ENCODE measurements at regions not wholly inside any gene's neighbourhood (a gene's known extent, or its start where the extent isn't known, plus 50 kb on each side); places are given as distances from the start of the nearest gene placed in this dataset.
A peak's percentile ranks its signal among the peaks of the same experiment; 100 is the strongest.
"Not testable (repeated sequence)": the region's sequence is repeated elsewhere in the genome, so short reads cannot be mapped to it uniquely, and the experiment has no call there.

DNA sequence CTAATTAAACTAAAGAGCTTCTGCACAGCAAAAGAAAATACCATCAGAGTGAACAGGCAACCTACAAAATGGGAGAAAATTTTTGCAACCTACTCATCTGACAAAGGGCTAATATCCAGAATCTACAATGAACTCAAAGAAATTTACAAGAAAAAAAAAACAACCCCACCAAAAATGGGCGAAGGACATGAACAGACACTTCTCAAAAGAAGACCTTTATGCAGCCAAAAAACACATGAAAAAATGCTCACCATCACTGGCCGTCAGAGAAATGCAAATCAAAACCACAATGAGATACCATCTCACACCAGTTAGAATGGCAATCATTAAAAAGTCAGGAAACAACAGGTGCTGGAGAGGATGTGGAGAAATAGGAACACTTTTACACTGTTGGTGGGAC, 100.7 kb downstream of the GPX5 start:
- CTCF ChIA-PET; H3K27me3 ChIP-seq (ENCODE audit: control insufficient read depth, insufficient read depth, low read length); H3K9me3 ChIP-seq (ENCODE audit: control insufficient read depth, insufficient read depth, low read length); H3K4me3 ChIP-seq (ENCODE audit: low read depth, low read length); H3K27ac ChIP-seq (ENCODE audit: low read depth, low read length); POLR2A ChIA-PET; DNase-seq (ENCODE audit: low read depth, low spot score): not testable (repeated sequence)

DNA sequence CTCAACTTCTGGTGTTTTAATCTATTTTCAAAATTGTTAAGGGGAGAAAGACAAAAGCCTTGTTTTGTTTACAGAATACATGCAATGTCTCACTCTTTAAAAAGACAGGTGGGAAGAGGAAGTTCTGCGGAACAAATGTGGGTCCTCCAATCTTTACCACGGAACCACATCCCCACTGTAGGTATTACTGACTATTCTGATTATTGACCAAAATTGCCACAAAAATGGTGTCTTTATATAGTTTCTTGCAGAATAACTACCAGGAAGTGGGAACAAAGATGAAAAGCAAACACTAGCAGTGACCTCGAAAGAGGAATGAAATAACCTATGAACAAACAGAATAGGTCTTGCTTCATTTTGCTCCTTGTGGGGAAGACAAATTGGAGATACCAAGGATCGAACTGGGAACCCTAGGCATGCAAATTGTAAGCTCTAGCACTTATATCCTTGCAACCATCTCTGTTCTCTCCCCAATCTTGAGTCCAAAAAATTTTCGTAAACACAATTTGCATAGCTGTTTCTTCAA, 106.7 kb downstream of the GPX5 start:
- Histone ChIP-seq H3K4me3 (ENCODE audit: low read depth, low read length) (no peak overlapping the region), H3K27ac (ENCODE audit: low read depth, low read length) (no peak overlapping the region), H3K27me3 (ENCODE audit: control insufficient read depth, insufficient read depth, low read length) (peaks cover 18% of the 10 kb centered on the region), H3K9me3 (ENCODE audit: control insufficient read depth, insufficient read depth, low read length) (peaks cover 3% of the 10 kb centered on the region; the same call in 1 of the 2 replicates)
- no peak for DNase-seq (ENCODE audit: low read depth, low spot score)
- POLR2A ChIA-PET = no interaction called here
- TF ChIP-seq, protein P1, sequence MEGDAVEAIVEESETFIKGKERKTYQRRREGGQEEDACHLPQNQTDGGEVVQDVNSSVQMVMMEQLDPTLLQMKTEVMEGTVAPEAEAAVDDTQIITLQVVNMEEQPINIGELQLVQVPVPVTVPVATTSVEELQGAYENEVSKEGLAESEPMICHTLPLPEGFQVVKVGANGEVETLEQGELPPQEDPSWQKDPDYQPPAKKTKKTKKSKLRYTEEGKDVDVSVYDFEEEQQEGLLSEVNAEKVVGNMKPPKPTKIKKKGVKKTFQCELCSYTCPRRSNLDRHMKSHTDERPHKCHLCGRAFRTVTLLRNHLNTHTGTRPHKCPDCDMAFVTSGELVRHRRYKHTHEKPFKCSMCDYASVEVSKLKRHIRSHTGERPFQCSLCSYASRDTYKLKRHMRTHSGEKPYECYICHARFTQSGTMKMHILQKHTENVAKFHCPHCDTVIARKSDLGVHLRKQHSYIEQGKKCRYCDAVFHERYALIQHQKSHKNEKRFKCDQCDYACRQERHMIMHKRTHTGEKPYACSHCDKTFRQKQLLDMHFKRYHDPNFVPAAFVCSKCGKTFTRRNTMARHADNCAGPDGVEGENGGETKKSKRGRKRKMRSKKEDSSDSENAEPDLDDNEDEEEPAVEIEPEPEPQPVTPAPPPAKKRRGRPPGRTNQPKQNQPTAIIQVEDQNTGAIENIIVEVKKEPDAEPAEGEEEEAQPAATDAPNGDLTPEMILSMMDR (IDR thresholded peaks at IDR 0.05; ENCODE audit: low read depth, low read length) = no peak
- CTCF ChIA-PET = no interaction called here

GRCh38 chr6:28633445-28634215, 107.9 kb downstream of the GPX5 start:
- no peak for DNase-seq (ENCODE audit: low read depth, low spot score)
- TF ChIP-seq, protein P1 (IDR thresholded peaks at IDR 0.05; ENCODE audit: low read depth, low read length) = no peak
- ChIA-PET POLR2A (no interaction called here), CTCF (no interaction called here)
- Histone ChIP-seq H3K4me3 (ENCODE audit: low read depth, low read length) (no peak overlapping the region), H3K27ac (ENCODE audit: low read depth, low read length) (no peak overlapping the region), H3K9me3 (ENCODE audit: control insufficient read depth, insufficient read depth, low read length) (peaks cover 3% of the 10 kb centered on the region; the same call in 1 of the 2 replicates), H3K27me3 (ENCODE audit: control insufficient read depth, insufficient read depth, low read length) (peaks cover 18% of the 10 kb centered on the region)

DNA sequence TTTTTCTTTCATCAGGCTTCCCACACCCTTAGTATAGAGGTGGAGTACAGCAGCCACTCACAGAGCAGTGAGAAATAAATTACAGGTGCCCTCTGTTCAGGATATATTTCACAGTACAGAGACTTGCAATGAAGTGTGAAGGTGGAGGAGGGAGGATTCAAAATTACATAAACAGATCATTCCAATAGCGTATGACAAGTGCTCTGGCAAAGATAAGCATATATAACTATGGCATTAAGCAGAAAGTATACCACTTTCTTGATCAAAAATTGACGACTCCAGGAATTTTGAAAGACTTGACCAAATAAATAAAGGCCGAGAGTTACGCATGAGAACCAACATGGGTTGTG, 108.7 kb downstream of the GPX5 start:
- H3K9me3 ChIP-seq (ENCODE audit: control insufficient read depth, insufficient read depth, low read length) = peaks cover 3% of the 10 kb centered on the region; the same call in 1 of the 2 replicates
- no peak for DNase-seq (ENCODE audit: low read depth, low spot score)
- TF ChIP-seq, protein P1 (IDR thresholded peaks at IDR 0.05; ENCODE audit: low read depth, low read length) = no peak
- no peak overlapping the region for H3K27ac ChIP-seq (ENCODE audit: low read depth, low read length)
- peaks cover 18% of the 10 kb centered on the region for H3K27me3 ChIP-seq (ENCODE audit: control insufficient read depth, insufficient read depth, low read length)
- ChIA-PET POLR2A (no interaction called here), CTCF (interaction anchor here (0.6 kb wide), 1 partner anchor 452 kb away, joined by 3 read pairs; no protein-coding TSS in a partner anchor)
- H3K4me3 ChIP-seq (ENCODE audit: low read depth, low read length) = peak overlapping the region; percentile 34

DNA sequence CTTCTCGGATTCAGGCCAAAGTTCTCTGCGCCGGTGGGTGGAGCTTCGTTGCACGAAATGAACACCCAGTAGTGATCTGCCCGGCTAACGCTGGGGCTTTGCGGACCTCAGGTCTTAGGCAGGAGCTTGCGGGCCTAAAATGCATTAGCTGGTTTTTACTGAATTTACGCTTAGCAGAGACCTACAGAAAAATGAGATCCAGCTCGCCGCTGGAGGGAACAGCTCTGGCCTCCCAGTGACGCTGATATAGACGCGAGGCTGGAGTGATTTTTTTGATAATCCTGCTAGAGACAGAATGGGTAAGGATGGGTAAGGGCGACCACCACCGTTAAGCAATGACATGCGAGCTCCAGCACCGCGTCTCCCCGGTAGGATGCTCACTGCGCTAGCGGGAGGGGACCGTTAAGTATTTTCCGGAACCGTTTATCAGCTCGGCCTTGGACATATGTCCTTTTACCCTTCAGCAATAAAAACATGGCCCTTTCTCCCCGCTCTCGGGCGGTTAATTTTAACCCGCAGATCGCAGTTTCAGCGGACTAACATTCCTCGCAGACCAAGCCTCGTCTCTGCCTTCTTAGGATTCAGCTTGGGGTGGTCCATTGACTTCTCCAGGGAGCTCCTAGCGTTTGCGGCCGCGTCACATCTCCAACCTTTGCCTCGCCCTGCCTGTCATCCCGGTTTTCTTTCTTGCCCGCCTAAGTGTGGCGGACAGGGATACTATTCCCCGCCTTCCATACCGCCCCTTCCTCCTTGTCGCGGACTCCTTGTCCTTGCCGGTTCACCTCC, 109.3 kb downstream of the GPX5 start:
- DNase-seq (ENCODE audit: low read depth, low spot score) = no peak
- TF ChIP-seq, protein P1 (IDR thresholded peaks at IDR 0.05; ENCODE audit: low read depth, low read length) = no peak
- CTCF ChIA-PET = interaction anchor here (0.6 kb wide), 1 partner anchor 452 kb away, joined by 3 read pairs; no protein-coding TSS in a partner anchor
- POLR2A ChIA-PET = no interaction called here
- Histone ChIP-seq H3K27me3 (ENCODE audit: control insufficient read depth, insufficient read depth, low read length) (peaks cover 18% of the 10 kb centered on the region), H3K4me3 (ENCODE audit: low read depth, low read length) (peak overlapping the region; percentile 40), H3K9me3 (ENCODE audit: control insufficient read depth, insufficient read depth, low read length) (peaks cover 8% of the 10 kb centered on the region; the same call in 1 of the 2 replicates), H3K27ac (ENCODE audit: low read depth, low read length) (no peak overlapping the region)
